Parathyroid adenoma (tissue), 2 donors: ENCODE measurements at regions not wholly inside any gene's neighbourhood (a gene's known extent, or its start where the extent isn't known, plus 50 kb on each side); places are given as distances from the start of the nearest gene placed in this dataset.

Experiments
- H2AFZ ChIP-seq: fragments of 300-600 bp; sonication (generic); one replicate; pipeline ENCODE4 v1.7.0; 2017; ENCODE audit warnings: antibody characterized with exemption, mild to moderate bottlenecking
- H3K27ac ChIP-seq: fragments of 300-600 bp; sonication (generic); one replicate; pipeline ENCODE4 v1.7.0; 2017
- H3K27me3 ChIP-seq: fragments of 300-600 bp; sonication (generic); one replicate; pipeline ENCODE4 v1.7.0; 2017; ENCODE audit warnings: low read length; ENCODE audit not compliant: control insufficient read depth, insufficient read depth
- H3K36me3 ChIP-seq: fragments of 300-600 bp; sonication (generic); one replicate; pipeline ENCODE4 v1.7.0; 2017; ENCODE audit warnings: low read length; ENCODE audit not compliant: control insufficient read depth, insufficient read depth
- H3K4me1 ChIP-seq: fragments of 300-600 bp; sonication (generic); one replicate; pipeline ENCODE4 v1.7.0; 2017; ENCODE audit warnings: control low read depth
- H3K4me2 ChIP-seq: fragments of 300-600 bp; sonication (generic); one replicate; pipeline ENCODE4 v1.7.0; 2017; ENCODE audit warnings: low read length
- H3K4me3 ChIP-seq: fragments of 300-600 bp; sonication (generic); one replicate; pipeline ENCODE4 v1.7.0; 2017; ENCODE audit warnings: low read depth, low read length
- H3K79me2 ChIP-seq: fragments of 300-600 bp; sonication (generic); one replicate; pipeline ENCODE4 v1.7.0; 2017; ENCODE audit warnings: control low read depth
- H3K9ac ChIP-seq: fragments of 300-600 bp; sonication (generic); one replicate; pipeline ENCODE4 v1.7.0; 2017; ENCODE audit warnings: mild to moderate bottlenecking
- H3K9me3 ChIP-seq: fragments of 300-600 bp; sonication (generic); one replicate; pipeline ENCODE4 v1.7.0; 2017; ENCODE audit warnings: low read length; ENCODE audit not compliant: control insufficient read depth
- TF ChIP-seq, protein P1 (sequence below): fragments of 300-600 bp; sonication (generic); IDR thresholded peaks from one replicate; pipeline ENCODE4 v1.7.0; 2017; ENCODE audit warnings: antibody characterized with exemption, mild to moderate bottlenecking
- donor health status: primary hyperparathyroidism.

DNA sequence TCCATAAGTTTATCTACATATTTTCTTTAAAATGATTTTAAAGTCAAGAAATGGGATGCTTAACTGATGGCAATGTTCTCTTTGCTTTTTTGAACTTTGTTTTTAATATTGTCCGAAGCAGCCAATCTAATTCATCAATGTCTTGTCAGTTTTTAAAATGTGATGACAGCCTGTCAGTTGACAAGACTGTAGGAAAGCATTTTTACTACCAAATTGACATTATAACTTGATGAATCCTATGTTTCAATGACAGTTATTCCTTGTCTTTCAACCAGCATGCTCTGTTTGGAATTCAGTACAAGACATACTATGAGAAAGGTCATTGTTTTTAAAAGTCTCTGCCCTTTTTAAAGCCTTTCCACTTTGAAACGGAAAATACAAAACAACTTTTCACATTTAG lies 1073.2 kb downstream of the TMTC2 start:
- no peaks in the 10 kb centered on the region for H3K36me3 ChIP-seq
- no peak overlapping the region for H2AFZ ChIP-seq
- H3K27ac ChIP-seq = no peak overlapping the region
- H3K4me2 ChIP-seq = no peak overlapping the region
- no peak overlapping the region for H3K9ac ChIP-seq
- H3K4me1 ChIP-seq = no peaks in the 10 kb centered on the region
- no peaks in the 10 kb centered on the region for H3K27me3 ChIP-seq
- H3K4me3 ChIP-seq = no peak overlapping the region
- no peaks in the 10 kb centered on the region for H3K79me2 ChIP-seq
- TF ChIP-seq, protein P1, sequence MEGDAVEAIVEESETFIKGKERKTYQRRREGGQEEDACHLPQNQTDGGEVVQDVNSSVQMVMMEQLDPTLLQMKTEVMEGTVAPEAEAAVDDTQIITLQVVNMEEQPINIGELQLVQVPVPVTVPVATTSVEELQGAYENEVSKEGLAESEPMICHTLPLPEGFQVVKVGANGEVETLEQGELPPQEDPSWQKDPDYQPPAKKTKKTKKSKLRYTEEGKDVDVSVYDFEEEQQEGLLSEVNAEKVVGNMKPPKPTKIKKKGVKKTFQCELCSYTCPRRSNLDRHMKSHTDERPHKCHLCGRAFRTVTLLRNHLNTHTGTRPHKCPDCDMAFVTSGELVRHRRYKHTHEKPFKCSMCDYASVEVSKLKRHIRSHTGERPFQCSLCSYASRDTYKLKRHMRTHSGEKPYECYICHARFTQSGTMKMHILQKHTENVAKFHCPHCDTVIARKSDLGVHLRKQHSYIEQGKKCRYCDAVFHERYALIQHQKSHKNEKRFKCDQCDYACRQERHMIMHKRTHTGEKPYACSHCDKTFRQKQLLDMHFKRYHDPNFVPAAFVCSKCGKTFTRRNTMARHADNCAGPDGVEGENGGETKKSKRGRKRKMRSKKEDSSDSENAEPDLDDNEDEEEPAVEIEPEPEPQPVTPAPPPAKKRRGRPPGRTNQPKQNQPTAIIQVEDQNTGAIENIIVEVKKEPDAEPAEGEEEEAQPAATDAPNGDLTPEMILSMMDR = no peak
- H3K9me3 ChIP-seq = no peaks in the 10 kb centered on the region

DNA sequence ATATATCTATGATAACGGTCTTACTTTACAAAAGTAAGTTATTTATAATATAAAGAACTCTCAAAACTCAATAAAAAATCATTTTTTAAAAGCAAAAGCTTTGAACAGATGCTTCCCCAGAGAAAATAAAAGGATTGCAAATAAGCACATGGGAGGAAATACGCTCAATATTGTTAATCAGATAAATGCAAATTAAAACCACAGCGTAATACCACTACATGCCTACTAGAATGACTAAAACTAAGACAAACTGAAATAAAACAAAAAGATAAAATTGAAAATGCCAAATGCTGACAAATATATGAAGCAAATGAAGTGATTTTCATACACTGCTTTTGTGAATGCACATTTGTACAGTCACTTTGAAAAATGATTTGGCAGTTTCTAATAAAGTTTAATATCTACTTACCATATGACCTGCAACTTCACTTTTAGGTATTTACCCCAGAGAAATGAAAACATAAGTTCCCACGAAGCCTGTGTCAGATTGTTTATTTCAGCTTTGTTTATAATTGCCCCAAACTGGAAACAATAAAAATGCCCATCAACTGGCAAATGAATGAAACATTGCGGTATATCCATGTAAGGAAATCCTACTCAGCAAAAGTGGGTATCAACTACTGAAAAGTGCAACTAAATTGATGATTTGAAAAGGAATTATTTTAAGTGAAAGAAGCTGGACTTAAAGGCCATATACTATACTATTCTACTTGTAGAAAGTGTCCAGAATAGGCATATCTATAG lies 1072.4 kb downstream of the TMTC2 start:
- no peaks in the 10 kb centered on the region for H3K4me1 ChIP-seq
- no peak overlapping the region for H3K9ac ChIP-seq
- TF ChIP-seq, protein P1 = no peak
- no peak overlapping the region for H3K27ac ChIP-seq
- no peaks in the 10 kb centered on the region for H3K36me3 ChIP-seq
- no peak overlapping the region for H3K4me2 ChIP-seq
- no peaks in the 10 kb centered on the region for H3K9me3 ChIP-seq
- H3K79me2 ChIP-seq = no peaks in the 10 kb centered on the region
- no peaks in the 10 kb centered on the region for H3K27me3 ChIP-seq
- no peak overlapping the region for H2AFZ ChIP-seq
- no peak overlapping the region for H3K4me3 ChIP-seq

DNA sequence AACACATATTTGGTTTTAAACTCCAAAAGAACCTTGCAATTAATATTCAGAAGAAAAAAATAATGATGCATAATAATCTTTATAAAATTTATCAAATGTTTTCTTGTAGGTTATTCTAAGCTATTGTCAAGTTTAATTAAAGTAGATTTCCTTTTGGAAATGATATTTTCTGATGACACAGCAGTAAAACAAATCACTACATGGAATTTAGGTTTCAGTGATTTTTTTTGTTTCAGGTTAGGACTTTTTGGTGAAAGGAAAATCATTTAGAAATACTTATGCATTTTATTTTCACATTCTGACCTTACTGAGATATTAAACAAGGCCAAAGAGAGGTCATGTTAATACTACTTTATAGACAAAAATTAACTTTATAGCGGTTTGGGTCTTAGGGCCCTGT lies 1067.2 kb downstream of the TMTC2 start:
- TF ChIP-seq, protein P1 = no peak
- no peak overlapping the region for H3K4me2 ChIP-seq
- H2AFZ ChIP-seq = no peak overlapping the region
- no peaks in the 10 kb centered on the region for H3K4me1 ChIP-seq
- H3K27ac ChIP-seq = no peak overlapping the region
- no peaks in the 10 kb centered on the region for H3K9me3 ChIP-seq
- H3K79me2 ChIP-seq = no peaks in the 10 kb centered on the region
- no peak overlapping the region for H3K9ac ChIP-seq
- no peaks in the 10 kb centered on the region for H3K27me3 ChIP-seq
- no peak overlapping the region for H3K4me3 ChIP-seq
- no peaks in the 10 kb centered on the region for H3K36me3 ChIP-seq

DNA sequence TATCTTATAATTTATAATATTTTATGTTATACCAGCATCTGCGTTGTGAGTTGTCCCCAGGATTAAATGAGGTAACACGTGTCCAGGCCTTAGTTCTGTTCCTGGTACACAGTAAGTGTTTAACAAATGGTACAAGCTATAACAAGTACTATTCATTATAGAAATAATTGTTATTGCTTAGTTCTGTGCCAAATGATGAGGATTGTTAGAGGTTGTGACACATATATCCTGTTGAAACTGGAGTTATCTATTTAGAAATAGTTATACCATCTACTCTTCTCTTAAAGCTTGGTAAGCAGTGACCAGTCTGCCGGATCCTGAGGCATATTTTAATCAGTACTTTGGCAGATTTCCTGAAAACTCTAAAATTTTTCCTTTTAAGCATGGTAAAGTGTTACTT lies 1066.5 kb downstream of the TMTC2 start:
- no peak overlapping the region for H3K9ac ChIP-seq

More for the DNA sequence above, 1066.5 kb downstream of the TMTC2 start:
- no peaks in the 10 kb centered on the region for H3K9me3 ChIP-seq
- no peaks in the 10 kb centered on the region for H3K27me3 ChIP-seq
- H2AFZ ChIP-seq = no peak overlapping the region
- H3K79me2 ChIP-seq = no peaks in the 10 kb centered on the region
- no peak overlapping the region for H3K4me2 ChIP-seq
- TF ChIP-seq, protein P1 = no peak
- H3K4me1 ChIP-seq = no peaks in the 10 kb centered on the region
- no peak overlapping the region for H3K4me3 ChIP-seq
- H3K27ac ChIP-seq = no peak overlapping the region
- no peaks in the 10 kb centered on the region for H3K36me3 ChIP-seq
